Dermis blood vessel endothelial cell (primary cell): ENCODE measurements at regions not wholly inside any gene's neighbourhood (a gene's known extent, or its start where the extent isn't known, plus 50 kb on each side); places are given as distances from the start of the nearest gene placed in this dataset.

ENCODE experiments used
- DNase-seq: peaks from one replicate; pipeline ENCODE4 v3.0.0; 2010

DNA sequence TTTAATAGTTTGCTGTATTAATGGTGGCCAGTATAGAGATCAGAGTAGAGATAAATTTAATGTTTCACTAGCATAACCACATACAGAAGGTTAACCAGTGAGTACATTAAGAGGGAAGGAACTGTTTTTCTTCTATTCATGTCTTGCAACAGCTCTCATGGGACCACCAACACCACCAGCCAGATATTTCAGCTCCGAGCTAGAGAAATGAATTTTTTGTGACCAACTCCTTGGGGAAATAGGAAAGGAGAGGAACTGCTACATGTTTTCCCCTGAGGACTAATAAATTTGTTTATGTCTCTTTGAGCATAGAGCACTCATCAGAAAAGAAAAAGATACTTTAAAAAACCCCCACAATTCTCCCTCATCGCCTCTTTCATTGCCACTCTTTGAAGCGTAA lies 247.5 kb downstream of the MBNL1 start:
- no peak for DNase-seq

DNA sequence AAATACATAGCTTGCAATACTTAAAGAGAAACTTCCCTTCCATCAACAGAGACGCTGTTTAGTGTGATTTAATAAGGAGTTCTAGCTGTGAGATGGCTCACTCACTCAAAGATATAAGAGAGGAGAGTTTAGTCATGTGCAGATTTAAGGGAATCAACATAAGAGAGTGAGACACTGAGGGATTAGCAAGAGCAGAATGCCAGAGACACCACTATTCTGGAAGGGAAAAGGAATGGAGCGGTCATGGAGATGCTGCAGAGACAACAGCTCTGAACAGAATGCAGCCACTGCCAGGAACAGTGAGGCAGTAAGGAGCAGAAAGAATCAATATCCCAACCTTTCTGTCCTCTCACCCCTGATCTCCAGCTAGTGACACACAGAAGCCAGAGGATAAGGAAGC lies 248.8 kb downstream of the MBNL1 start:
- no peak for DNase-seq

DNA sequence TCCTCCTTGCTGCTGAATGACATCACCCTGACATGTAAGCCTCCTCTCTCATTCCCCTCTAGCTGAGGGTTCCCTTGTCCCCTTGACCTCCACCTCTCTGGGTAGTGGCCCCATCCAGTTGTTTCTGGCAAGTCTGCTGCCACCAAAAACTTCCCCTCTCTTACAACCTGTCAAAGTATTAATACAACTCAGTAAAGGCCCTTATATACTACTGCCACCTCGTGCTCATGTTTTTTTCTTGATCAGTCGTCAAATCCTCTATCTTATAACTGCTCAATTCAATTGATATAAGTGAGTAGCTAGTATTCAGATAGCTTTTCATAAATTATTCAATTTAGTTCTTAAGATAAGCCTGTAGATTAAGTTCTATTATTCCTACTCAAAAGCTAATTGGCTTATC lies 249.6 kb downstream of the MBNL1 start:
- no peak for DNase-seq

DNA sequence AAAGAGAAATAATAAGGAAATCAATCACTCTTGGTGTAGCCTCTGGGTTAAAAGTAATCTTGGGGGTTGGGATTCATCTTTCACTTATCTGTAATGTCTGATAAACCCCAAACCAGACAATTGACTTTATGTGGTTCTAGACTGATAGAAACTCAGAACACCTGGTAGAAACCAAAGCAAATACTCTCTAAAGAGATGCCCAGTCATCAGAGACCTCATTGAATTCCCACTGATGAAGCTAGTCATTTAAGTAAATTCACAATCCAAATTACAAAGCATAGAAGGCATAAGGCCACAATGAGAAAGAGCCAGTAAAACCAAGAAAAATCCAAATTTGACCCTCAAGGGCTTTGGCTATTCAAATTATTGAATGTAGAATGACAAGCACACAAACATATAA lies 250.6 kb downstream of the MBNL1 start:
- DNase-seq: no peak

DNA sequence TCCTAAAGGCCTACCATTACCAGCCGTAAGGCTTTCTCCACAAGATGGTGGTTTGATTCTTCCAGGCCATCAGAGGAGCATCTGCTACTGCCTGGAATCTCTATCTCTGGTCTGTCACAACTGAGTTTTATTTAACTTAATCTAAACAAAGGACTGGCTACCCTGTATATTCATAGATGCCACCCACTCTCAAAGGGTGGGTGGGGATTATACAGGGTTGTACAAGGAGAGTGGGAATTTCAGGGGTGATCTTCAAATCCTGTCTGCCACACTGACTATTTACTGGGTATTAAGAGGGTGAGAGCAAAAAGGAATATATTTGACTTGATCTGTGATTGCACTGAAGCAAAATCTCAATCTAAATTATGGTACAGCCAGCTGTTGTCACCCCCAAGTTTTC lies 253.3 kb downstream of the MBNL1 start:
- DNase-seq: no peak

DNA sequence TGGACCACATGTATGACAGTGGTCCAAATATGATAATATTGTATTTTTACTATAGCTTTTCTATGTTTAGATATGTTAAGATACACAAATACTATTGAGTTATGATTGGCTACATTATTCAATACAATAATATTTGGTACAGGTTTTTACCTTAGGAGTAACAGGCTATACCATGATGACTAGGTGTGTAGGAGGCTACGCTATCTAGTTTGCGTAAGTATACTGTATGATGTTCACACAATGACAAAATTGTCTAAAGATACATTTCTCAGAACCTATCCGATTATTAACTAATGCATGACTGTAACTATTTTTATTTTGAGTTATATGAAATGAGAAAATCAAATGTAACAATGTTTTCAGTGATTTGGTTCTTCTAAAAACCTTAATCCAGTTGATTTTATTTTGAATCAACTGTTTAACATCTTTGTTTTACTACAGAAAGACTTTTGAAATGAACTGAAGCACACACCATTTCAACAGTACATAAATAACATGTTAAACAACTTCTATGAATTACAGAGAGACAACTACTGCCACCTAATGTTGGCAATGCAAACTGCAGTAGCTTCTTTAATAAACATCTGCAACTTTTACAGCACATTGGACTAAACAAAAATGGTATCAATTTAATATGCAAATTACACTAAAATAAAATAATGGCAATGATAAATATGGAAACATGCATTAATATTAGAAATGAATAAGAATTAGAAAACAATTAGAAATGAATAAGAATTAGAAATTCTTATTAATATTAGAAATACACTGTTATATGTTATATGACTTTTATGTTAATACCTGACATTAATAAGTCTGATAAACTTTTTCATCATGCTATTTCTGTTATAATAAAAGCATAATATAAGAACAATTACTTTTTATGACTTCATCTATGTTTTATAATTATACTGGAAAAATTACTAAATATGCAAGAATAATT lies 255.7 kb downstream of the MBNL1 start:
- peak; percentile 79 for DNase-seq

DNA sequence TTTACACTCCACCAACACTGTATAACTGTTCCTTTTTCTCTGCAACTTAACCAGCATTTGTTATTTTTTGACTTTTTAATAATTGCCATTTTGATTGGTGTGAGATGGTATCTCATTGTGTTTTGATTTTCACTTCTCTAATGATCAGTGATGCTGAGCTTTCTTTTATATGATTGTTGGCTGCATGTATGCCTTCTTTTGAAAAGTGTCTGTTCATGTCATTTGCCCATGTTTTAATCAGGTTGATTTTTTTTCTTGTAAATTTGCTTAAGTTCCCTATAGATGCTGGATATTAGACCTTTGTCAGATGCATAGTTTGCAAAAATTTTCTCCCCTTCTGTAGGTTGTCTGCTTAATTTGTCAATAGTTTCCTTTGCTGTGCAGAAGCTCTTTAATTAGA lies 263.0 kb downstream of the MBNL1 start:
- no peak for DNase-seq

DNA sequence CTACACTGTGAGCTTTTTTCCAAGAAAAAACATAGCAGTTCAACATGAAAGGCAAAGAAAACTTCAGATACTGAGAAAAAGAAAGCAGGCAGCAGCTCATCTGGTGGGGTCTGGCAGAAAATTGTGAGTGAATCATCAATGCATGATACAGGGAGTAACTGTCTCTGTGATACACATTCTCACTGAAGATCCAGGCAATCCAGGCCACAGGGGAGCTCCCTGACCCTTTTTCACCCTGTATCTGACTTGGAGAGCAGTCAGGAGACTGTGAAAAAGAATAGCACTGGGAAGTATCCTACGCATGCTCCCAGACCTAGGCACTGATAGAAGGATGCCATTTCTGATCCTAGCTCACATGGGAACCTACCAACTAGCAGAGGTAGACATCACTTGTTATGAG lies 269.8 kb downstream of the MBNL1 start:
- DNase-seq: no peak

DNA sequence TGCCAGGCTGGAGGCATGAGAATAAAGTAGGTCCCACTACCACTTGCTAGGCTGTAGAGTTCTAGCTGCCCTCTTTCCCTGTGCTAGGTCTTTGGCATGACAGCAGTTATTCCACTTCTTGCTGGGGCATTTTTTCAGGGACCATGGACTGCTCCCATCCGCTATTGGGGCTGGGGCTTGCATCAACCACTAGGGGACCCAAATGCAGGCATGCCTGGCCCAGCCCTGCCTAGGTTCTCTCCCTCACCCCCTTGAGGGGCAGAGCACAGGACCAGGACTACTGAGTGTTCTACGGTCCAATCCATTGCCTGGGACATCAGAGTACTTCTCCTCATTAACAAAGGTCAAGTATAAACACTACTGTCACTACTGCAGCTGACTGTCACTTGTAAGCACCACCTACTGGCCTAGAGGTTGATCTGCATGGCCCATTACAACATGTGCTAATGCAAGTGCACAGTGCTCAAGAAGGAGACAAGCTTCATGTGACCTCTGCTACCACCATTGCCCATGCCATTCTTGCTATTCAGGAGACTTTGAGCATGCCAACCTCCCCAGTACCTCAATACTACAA lies 270.5 kb downstream of the MBNL1 start:
- DNase-seq: no peak

DNA sequence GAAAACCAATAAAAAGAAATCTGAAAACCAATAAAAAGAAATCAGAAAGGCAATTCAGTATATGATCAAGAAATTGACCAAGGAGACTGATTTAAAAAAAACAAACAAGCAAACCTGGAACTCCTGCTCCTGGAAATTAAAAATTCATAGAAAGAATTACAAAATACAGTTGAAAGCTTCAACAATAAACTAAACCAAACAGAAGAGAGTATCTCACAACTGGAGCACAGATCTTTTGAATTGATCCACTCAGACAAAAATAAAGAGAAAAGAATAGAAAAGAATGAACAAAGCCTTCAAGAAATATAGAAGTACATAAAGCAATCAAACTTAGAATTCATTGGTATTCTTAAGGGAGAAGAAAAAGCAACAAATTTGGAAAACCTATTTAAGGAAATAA lies 271.4 kb downstream of the MBNL1 start:
- DNase-seq: no peak

DNA sequence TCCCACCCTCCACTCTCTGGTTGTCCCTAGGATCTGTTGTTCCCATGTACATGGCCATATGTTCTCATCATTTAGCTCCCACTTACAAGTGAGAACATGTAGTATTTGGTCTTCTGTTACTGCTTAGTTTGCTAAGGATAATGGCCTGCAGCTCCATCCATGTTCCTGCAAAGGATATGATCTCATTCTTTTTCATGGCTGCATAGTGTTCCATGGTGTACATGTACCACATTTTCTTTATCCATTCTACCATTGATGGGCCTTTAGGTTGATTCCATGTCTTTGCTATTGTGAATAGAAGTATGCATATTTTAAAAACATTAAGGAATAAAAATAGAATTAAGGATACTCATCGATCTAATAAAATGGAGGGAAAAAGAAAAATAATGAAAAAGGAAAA lies 278.4 kb downstream of the MBNL1 start:
- no peak for DNase-seq

DNA sequence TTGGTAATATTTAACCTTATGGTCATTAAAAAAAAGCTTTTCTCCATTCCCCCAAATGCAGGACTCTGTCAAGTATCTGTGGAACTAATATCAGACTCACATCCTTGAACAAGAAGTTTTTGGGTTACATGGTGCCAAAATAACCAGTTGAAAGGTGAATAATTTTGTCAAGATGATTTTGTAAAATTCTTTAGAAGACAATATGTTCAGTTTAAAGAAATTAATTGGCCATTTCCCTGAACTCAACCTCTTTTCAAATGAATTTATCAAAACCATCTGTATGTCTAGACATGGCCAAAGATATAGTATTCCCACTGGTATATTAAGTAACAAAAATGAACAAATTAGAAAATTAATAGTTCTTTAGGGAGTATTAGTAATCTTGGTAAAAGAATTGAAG lies 280.5 kb downstream of the MBNL1 start:
- no peak for DNase-seq

DNA sequence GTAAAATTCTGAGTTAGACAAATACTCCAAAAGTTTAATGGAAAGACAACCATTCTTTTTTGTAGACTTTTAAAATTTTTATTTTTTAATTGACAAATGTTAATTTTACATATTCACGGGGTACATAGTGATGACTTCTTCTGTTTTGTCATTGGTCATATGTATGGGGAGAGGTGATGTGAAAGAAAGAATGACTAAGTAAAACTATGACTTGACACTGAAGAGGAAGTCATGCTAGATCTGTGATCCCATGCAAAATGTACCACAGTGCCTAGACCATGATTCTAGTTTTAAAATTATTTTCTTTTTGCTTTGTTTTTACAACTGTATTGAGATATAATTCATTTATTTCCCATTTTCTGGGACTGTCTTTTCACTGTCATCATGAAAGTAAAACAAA lies 281.6 kb downstream of the MBNL1 start:
- DNase-seq: no peak

DNA sequence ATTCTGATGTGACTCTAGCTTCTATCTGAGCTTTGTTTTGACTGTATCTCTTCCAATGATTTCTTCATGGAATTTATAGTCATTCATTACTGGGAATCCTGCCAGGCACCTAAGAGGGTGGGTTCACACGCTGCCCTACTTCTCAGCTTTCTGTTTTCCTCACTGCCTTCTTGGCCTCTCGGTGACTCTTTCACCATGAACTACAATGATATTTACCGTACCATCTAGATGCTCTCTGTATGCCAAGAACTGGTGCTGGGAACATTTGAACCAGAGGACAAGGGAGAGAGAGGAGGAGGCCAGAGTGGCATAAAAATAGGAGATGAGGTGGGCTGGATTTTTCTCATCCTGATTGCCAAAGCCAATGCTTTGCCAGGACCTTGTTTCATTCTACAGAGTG lies 280.0 kb upstream of the P2RY1 start:
- DNase-seq: no peak

DNA sequence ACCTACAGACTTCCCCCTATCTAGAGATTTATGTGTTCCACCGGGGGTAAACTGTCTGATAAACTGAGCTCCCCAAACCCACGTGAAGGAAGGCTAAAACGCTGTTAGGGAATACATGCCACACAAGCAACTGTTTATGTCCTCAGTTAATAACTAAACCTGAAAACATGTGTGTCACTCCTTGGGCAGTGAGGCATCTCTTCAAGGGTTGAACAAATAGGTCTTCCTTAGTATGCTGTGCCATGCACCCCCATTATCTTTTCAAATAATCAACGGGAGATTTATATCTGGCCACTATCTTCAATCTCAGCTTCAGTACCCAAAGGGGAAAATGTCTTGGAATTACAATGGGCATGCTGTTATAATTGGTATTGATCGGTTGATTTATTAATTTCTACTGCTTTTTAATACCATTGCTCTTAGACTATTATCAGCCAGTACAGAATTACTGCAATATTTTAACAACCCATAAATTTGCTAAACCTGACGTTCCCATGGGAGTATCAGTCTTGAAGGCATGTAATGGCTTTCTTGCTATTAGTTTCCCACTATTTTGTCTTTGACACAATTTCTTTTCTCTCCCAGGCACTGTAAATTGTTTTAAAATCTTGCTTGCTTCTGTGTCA lies 279.2 kb upstream of the P2RY1 start:
- no peak for DNase-seq

DNA sequence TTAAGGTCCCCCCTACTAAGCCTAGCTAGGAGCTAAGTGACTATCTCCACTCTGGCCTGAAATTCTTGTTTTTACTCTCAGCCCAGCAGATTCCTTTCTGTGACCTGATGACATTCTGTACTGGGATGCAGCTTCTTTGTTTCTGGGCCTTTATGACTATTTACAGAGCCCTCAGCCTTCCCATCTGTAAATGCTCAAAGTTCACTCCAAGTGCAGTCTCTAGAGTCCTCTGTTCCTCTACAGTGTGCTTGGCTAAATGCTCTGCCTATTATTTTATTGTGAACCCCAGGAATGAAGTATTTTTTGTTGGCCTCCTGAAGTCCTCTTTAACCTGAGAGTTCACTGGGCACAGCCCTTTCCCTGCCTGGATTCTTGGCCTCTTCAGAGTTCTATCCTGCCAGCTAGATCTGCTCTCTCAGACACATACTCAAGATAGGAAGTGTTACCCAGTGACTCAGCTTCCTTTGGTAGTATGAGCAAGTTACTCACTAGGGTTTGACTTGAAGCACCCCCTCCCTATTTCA lies 278.1 kb upstream of the P2RY1 start:
- peak; percentile 58 for DNase-seq

DNA sequence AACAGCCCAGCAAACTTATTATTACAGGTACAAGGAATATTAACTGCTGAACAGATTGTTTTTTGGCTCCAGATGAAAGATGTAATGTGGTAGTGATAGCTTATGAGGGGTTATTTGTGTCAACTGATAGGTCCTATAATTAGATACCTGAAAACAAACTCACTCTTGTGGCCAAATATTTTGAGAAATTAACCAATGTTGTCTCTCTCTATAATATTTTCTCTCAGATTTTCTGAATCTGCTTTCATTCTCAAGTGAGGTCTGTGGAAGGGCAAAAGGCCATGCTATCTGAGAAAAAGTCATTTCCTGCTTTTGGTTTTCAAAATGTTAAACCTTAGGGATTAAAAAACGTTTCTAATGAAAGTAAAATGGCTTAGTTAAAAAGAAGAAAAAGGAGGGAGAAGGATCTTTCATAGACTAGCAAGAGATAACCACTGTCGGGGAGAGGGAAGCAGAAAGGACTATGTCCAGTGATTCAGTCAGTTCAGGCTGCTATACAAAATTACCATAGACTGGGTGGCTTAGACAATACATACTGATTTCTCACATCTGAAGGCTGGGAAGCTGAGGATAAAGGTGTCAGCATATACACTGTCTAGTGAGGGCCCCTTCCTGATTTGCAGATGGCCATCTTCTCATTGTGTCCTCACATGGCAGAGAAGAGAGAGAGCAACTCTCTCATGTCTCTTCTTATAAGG lies 277.5 kb upstream of the P2RY1 start:
- no peak for DNase-seq

DNA sequence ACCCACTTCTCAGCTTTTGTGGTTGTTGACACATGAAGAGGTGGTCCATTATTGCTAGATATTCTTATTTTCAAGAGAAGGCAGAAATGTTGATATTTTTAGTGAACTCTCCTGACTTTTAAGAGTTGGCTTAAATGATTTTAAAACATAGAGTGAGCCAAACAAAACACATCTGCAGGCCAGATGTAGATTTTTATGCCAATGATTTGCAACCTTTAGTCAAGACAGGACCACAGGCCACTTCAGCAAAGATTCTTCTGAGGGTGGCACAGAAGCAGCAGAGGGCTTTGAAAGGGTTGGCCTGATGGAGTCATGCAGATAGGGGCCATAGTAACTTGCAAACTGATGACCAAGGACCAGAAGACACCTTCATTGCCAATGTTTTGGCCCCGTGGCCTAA lies 276.5 kb upstream of the P2RY1 start:
- no peak for DNase-seq

DNA sequence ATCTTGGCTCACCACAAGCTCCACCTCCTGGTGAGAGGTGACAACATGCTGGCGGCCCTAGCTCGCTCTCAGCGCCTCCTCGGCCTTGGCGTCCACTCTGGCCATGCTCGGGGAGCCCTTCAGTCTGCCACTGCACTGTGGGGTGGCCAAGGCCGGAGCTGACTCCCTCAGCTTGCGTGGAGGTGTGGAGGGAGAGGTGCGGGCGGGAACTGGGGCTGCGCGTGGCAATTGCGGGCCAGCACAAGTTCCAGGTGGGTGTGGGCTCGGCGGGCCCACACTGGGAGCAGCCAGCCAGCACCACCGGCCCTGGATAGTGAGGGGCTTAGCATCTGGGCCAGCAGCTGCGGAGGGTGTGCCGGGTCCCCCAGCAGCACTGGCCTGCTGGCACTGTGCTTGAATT lies 275.7 kb upstream of the P2RY1 start:
- DNase-seq: no peak

DNA sequence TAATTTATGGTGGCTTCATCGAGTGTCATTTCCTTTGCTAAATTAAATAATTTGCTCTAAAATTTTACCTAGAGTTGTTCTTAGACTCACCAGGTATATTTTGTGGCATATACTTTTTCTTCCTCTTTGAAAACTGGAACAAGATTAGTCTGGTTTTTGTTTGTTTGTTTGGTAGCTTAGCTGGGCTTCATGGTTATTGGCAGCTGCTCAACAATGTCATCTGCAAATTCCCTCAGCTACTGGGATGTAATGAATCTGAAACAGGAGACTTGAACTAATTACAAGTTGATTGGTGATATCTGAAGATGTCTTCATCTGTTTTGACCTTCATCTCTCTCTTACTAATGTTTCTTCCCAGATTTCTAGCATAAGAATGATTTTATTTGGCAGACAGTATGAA lies 270.5 kb upstream of the P2RY1 start:
- DNase-seq: no peak

DNA sequence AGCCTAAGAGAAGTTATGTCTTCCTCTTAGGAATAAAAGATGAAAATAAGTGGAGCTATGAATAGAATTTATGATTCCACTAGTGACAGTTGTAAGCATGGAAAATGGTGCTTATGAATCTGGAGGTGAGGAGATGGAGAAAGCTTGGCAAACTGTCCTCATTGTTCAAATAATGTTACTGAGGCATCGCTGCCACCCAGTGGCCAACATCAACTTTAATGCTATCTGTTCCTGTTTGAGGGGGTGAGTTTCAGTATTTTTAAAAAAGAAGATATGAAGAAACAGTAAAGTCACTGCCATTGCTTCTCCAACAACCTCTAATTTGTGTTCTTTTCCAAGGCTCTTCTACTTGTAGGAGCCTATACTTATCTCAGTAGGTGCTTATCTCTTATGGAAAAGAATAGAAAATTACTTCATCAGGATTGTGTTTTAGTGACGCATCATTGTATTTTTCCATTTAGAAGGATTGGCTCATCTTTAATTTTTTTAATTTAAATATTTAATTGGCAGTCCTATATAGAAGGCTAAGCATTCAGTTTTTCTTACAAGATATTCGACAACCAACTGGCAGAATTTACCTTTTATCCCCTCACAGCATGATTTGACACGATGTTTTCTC lies 260.4 kb upstream of the P2RY1 start:
- DNase-seq: peak; percentile 77

DNA sequence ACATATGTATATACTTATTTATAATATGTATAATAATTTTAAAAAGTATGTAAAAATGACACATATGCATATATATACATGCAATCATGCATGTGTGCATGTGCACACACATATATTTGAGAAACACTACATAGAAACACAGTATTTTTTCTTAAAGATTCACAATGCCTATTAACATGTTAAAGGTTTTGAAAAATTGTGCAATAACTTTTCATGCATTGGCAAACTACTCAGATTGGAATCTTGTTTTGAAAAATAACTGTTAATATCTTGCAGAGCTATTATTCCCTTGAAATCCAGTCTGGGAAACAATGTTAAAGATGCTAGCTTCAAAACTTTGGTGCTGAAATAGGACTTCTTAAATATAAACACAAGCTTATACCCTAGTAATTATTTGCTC lies 256.2 kb upstream of the P2RY1 start:
- DNase-seq: no peak

DNA sequence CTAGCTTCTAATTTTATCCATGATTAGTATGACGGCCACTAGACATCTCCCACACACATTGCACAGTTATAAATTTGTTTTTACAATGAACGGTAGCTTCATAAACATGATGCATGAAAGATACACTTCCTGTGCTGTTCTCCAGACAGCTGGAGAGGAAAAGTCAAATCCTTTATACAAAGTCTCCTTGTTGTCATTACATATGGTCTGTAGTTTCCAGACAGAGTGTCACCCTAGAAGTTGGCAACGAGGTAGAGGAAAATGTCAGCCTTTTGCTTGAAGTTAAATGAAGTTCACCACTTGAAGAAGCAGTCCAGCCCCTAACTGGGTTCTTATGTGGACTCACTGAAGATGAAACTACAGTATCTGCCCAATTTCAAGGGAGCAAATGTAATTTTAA lies 253.0 kb upstream of the P2RY1 start:
- no peak for DNase-seq
